Smooth muscle cell (in vitro differentiated cells): ENCODE measurements at regions not wholly inside any gene's neighbourhood (a gene's known extent, or its start where the extent isn't known, plus 50 kb on each side); places are given as distances from the start of the nearest gene placed in this dataset.

Experiments
- DNase-seq: peaks from one replicate; lab custom pipeline; 2025; ENCODE audit not compliant: unreplicated experiment; lab: John Stamatoyannopoulos, UW
- H2AFZ ChIP-seq: fragments of 200-600 bp; sonication (generic); 2 replicates; pipeline ENCODE4 v1.6.0; 2016; ENCODE audit warnings: antibody characterized with exemption, low read depth, mild to moderate bottlenecking
- H3F3A ChIP-seq: fragments of 200-600 bp; sonication (generic); 2 replicates; pipeline ENCODE4 v1.6.0; 2017; ENCODE audit warnings: antibody characterized with exemption, low read depth
- H3K27ac ChIP-seq: fragments of 200-600 bp; sonication (generic); 2 replicates; pipeline ENCODE4 v1.5.1; 2016; ENCODE audit warnings: low read depth, mild to moderate bottlenecking
- H3K27me3 ChIP-seq: fragments of 200-600 bp; sonication (generic); 2 replicates; pipeline ENCODE4 v1.6.1; 2016; ENCODE audit warnings: low read depth, mild to moderate bottlenecking
- H3K36me3 ChIP-seq: fragments of 200-600 bp; sonication (generic); 2 replicates; pipeline ENCODE4 v1.5.1; 2016; ENCODE audit warnings: low read depth
- H3K4me1 ChIP-seq: fragments of 200-600 bp; sonication (generic); 2 replicates; pipeline ENCODE4 v1.5.1; 2016; ENCODE audit warnings: low read depth
- H3K4me2 ChIP-seq: fragments of 200-600 bp; sonication (generic); 2 replicates; pipeline ENCODE4 v1.6.0; 2016; ENCODE audit warnings: mild to moderate bottlenecking
- H3K4me3 ChIP-seq: fragments of 200-600 bp; sonication (generic); 2 replicates; pipeline ENCODE4 v1.5.1; 2016; ENCODE audit warnings: mild to moderate bottlenecking
- H3K79me2 ChIP-seq: fragments of 200-600 bp; sonication (generic); 2 replicates; pipeline ENCODE4 v1.6.0; 2016; ENCODE audit warnings: low read depth, mild to moderate bottlenecking
- H3K9ac ChIP-seq: fragments of 200-600 bp; sonication (generic); 2 replicates; pipeline ENCODE4 v1.6.0; 2016; ENCODE audit warnings: low read depth
- H3K9me3 ChIP-seq: fragments of 200-600 bp; sonication (generic); replicated peaks from 2 replicates; pipeline ENCODE4 v1.5.1; 2016; ENCODE audit warnings: low read depth
- H4K20me1 ChIP-seq: fragments of 200-600 bp; sonication (generic); 2 replicates; pipeline ENCODE4 v1.6.0; 2016; ENCODE audit warnings: low read depth
- CTCF ChIP-seq: fragments of 200-600 bp; sonication (generic); IDR thresholded peaks from 2 replicates; pipeline ENCODE4 v1.5.1; 2017; ENCODE audit warnings: borderline replicate concordance, mild to moderate bottlenecking, antibody characterized with exemption; ENCODE audit not compliant: insufficient read depth, poor library complexity, severe bottlenecking
- WGBS: methylation state at CpG from one replicate; pipeline ENCODE4 v1.1.7; 2016; ENCODE audit warnings: low lambda C conversion rate; 5-methylcytosine and 5-hydroxymethylcytosine counted together

GRCh38 chr2:216279459-216279858 is 92.8 kb downstream of the MARCHF4 start:
- no peak overlapping the region for H3K4me3 ChIP-seq
- no peak for TF ChIP-seq CTCF
- H2AFZ ChIP-seq: peak overlapping the region; percentile 47
- H3K27ac ChIP-seq: peak overlapping the region; percentile 42
- DNase-seq: no peak
- no peak overlapping the region for H3K9ac ChIP-seq
- H3F3A ChIP-seq: peaks cover 12% of the 10 kb centered on the region
- no peaks in the 10 kb centered on the region for H3K9me3 ChIP-seq
- 43% methylated on average over 3 of the region's 3 CpGs for WGBS
- H3K4me2 ChIP-seq: no peak overlapping the region
- no peaks in the 10 kb centered on the region for H3K36me3 ChIP-seq
- no peaks in the 10 kb centered on the region for H3K79me2 ChIP-seq
- peaks cover 21% of the 10 kb centered on the region for H3K4me1 ChIP-seq
- H4K20me1 ChIP-seq: no peaks in the 10 kb centered on the region
- no peaks in the 10 kb centered on the region for H3K27me3 ChIP-seq

GRCh38 chr2:216279031-216279430 is 93.3 kb downstream of the MARCHF4 start:
- peaks cover 21% of the 10 kb centered on the region for H3K4me1 ChIP-seq
- H3K79me2 ChIP-seq: no peaks in the 10 kb centered on the region
- H4K20me1 ChIP-seq: no peaks in the 10 kb centered on the region
- H3K36me3 ChIP-seq: no peaks in the 10 kb centered on the region
- peak overlapping the region; percentile 47 for H2AFZ ChIP-seq
- H3K27ac ChIP-seq: no peak overlapping the region
- H3F3A ChIP-seq: peaks cover 12% of the 10 kb centered on the region
- no peak for TF ChIP-seq CTCF
- no peaks in the 10 kb centered on the region for H3K27me3 ChIP-seq
- no peak overlapping the region for H3K4me3 ChIP-seq
- 69% methylated on average over 5 of the region's 5 CpGs for WGBS
- no peak for DNase-seq
- H3K9ac ChIP-seq: no peak overlapping the region
- no peak overlapping the region for H3K4me2 ChIP-seq
- no peaks in the 10 kb centered on the region for H3K9me3 ChIP-seq

GRCh38 chr2:216275890-216276289 is 96.4 kb downstream of the MARCHF4 start:
- DNase-seq: no peak
- no peak for TF ChIP-seq CTCF
- Histone ChIP-seq H3F3A (peaks cover 12% of the 10 kb centered on the region), H2AFZ (no peak overlapping the region), H3K36me3 (no peaks in the 10 kb centered on the region), H3K4me3 (no peak overlapping the region), H3K79me2 (no peaks in the 10 kb centered on the region), H3K4me2 (no peak overlapping the region), H3K9me3 (no peaks in the 10 kb centered on the region), H4K20me1 (no peaks in the 10 kb centered on the region), H3K27ac (no peak overlapping the region), H3K4me1 (peaks cover 9% of the 10 kb centered on the region), H3K9ac (no peak overlapping the region), H3K27me3 (no peaks in the 10 kb centered on the region)
- 97% methylated on average over 2 of the region's 2 CpGs for WGBS

GRCh38 chr2:216274194-216274840 is 98.0 kb downstream of the MARCHF4 start:
- Histone ChIP-seq H3F3A (peaks cover 2% of the 10 kb centered on the region), H3K79me2 (no peaks in the 10 kb centered on the region), H3K9me3 (no peaks in the 10 kb centered on the region), H4K20me1 (no peaks in the 10 kb centered on the region), H3K4me1 (peaks cover 4% of the 10 kb centered on the region), H3K27ac (no peak overlapping the region), H2AFZ (no peak overlapping the region), H3K4me3 (no peak overlapping the region), H3K9ac (no peak overlapping the region), H3K36me3 (no peaks in the 10 kb centered on the region), H3K27me3 (no peaks in the 10 kb centered on the region), H3K4me2 (no peak overlapping the region)
- 63% methylated on average over 4 of the region's 4 CpGs for WGBS
- DNase-seq: no peak
- TF ChIP-seq CTCF: no peak
